Nephron (organoid): ENCODE measurements at regions not wholly inside any gene's neighbourhood (a gene's known extent, or its start where the extent isn't known, plus 50 kb on each side); places are given as distances from the start of the nearest gene placed in this dataset.
A peak's percentile ranks its signal among the peaks of the same experiment; 100 is the strongest.

Source experiments
- H3K27ac Mint-ChIP-seq, 3 experiments: 2 replicates each; pipeline ENCODE4 v1.8.0; 2020; ENCODE audit warnings: mixed read lengths in 3 of 3, mild to moderate bottlenecking in 2 of 3, moderate library complexity in 1 of 3
- H3K27me3 Mint-ChIP-seq: 2 replicates; pipeline ENCODE4 v1.8.0; 2021; ENCODE audit warnings: low read depth, mild to moderate bottlenecking, moderate library complexity, mixed read lengths
- H3K36me3 Mint-ChIP-seq: 2 replicates; pipeline ENCODE4 v1.8.0; 2020; ENCODE audit warnings: low read depth, mixed read lengths
- H3K4me1 Mint-ChIP-seq: 2 replicates; pipeline ENCODE4 v1.8.0; 2020; ENCODE audit warnings: mixed read lengths
- H3K4me3 Mint-ChIP-seq, 3 experiments: 2 replicates each; pipeline ENCODE4 v1.8.0; 2020; ENCODE audit warnings: mild to moderate bottlenecking in 3 of 3, mixed read lengths in 3 of 3, moderate library complexity in 2 of 3
- H3K9me3 Mint-ChIP-seq: 2 replicates; pipeline ENCODE4 v1.8.0; 2020; ENCODE audit warnings: mixed read lengths
- TF ChIP-seq, protein P1 (sequence below), 3 experiments: fragments of 200-600 bp; sonication (generic); IDR thresholded peaks; one replicate each; pipeline ENCODE4 v1.5.0; 2021; ENCODE audit warnings: antibody characterized with exemption in 3 of 3; ENCODE audit not compliant: unreplicated experiment in 3 of 3

DNA sequence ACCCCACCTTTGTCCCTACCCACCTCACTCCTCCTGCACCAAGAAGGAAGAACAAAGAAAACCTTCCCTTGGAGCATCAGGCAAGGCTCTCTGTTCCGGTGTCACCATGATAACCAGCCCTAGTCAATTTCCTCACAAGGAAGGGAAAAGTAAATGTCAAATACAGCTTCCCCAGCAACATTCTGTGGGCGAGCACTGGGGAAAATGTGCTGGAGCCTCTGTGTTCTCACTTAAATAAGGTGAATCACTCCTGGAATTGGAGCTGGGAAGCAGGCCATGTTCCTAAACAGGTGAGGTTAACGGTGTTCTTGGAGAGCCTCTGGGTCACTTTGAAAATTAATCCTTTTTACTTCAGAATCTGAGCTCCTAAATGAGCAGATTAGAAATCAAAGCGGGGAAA lies 427.9 kb upstream of the ERCC4 start:
- Mint-ChIP-seq H3K27me3 (no peaks in the 10 kb centered on the region), H3K9me3 (peaks cover 2% of the 10 kb centered on the region), H3K36me3 (no peaks in the 10 kb centered on the region), H3K27ac (no peak overlapping the region), H3K4me1 (no peaks in the 10 kb centered on the region), H3K4me3 (no peak overlapping the region)
- TF ChIP-seq, protein P1, sequence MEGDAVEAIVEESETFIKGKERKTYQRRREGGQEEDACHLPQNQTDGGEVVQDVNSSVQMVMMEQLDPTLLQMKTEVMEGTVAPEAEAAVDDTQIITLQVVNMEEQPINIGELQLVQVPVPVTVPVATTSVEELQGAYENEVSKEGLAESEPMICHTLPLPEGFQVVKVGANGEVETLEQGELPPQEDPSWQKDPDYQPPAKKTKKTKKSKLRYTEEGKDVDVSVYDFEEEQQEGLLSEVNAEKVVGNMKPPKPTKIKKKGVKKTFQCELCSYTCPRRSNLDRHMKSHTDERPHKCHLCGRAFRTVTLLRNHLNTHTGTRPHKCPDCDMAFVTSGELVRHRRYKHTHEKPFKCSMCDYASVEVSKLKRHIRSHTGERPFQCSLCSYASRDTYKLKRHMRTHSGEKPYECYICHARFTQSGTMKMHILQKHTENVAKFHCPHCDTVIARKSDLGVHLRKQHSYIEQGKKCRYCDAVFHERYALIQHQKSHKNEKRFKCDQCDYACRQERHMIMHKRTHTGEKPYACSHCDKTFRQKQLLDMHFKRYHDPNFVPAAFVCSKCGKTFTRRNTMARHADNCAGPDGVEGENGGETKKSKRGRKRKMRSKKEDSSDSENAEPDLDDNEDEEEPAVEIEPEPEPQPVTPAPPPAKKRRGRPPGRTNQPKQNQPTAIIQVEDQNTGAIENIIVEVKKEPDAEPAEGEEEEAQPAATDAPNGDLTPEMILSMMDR (IDR thresholded peaks at IDR 0.05; ENCODE audit: unreplicated experiment in 3 of 3): no peak

DNA sequence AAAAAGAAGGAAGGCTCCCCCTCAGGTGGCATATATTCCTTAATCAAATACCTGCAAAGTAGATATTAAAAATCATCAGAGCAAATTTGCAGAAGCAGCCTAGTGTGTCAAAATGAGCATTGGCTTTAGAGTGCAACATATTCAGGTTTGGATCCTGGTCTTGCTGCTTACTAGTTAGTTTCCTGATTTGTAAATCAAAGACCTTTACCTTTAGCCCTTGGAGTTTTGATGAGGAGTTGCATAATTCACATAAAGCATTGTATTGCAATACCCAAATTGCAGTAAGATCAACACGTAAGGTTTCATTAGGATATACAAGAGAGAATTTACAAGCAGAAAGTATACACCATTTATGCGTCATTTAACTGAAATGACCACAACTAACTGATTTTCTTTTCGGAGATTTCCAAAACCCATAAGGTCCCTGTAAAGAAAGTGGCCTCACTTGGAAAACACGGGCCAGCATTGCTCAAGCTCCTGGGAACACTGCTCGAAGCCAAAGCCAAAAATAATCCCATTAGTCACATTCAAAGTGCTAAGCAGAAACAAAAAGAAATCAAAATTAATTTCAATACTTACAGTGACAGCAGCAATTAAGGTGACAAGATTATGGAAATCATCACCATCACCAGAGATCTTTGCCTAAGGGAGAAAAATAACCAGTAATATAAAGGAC lies 415.9 kb upstream of the ERCC4 start:
- Mint-ChIP-seq H3K36me3 (no peaks in the 10 kb centered on the region), H3K27me3 (peaks cover 5% of the 10 kb centered on the region)

DNA sequence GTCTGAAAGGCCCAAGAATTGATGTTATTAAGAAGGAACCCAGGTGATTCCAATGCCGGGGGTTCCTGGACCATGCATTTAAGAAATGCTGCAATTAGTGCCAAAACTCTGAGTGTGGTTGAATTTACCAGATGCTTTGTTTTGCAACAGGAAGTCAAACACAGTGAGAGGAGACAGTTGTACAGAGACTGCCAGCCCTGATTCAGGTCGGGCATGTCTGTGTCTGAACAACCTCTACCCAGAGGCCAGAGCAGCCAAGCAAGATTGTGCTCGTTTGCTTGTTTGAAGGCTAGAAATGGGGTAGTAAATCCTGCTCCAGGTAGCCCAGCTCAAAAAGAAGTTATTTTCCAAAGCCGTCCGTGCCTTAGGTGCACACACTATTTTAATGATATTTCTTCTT lies 412.4 kb upstream of the ERCC4 start:
- Mint-ChIP-seq H3K27me3 (no peaks in the 10 kb centered on the region), H3K4me1 (no peaks in the 10 kb centered on the region), H3K36me3 (no peaks in the 10 kb centered on the region), H3K27ac (no peak overlapping the region), H3K9me3 (no peaks in the 10 kb centered on the region), H3K4me3 (no peak overlapping the region)
- TF ChIP-seq, protein P1 (IDR thresholded peaks at IDR 0.05; ENCODE audit: unreplicated experiment in 3 of 3): no peak

More for the DNA sequence above, 415.9 kb upstream of the ERCC4 start:
- Mint-ChIP-seq H3K9me3 (no peaks in the 10 kb centered on the region), H3K27ac (no peak overlapping the region), H3K4me3 (no peak overlapping the region), H3K4me1 (no peaks in the 10 kb centered on the region)
- TF ChIP-seq, protein P1 (IDR thresholded peaks at IDR 0.05; ENCODE audit: unreplicated experiment in 3 of 3): no peak

DNA sequence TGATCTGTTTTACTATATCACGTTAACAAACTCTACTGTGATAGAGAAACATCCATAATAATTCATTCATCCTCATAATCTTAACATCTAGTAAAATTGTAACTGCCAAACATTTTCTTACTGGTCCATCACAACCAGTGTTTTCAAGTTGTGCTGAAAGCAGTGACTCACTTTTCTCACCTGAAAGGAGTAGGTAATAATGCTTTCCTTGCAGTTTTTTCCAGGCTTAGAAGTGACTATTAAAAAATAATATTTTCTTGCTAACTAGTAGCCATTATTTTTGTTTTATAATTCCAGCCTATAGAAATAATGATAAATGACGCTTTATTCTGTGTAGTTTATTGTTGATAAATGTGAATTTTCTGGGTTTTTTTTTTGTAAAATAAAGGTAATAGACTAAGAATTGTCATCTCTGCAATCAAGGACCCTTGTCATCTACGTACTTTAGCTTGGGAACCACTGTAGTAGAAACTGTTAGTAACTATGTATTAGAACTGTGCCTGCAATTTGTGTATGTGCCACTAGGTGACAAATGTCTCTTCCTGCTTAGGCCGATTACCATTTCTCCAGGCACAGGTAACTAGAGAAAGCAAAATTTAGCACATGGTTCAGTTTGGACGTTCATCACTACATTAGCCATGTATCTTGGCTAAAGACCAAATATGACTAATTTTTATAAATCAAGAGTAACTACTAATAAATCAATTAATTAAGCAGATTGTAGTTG lies 409.4 kb upstream of the ERCC4 start:
- Mint-ChIP-seq H3K27me3 (no peaks in the 10 kb centered on the region), H3K36me3 (no peaks in the 10 kb centered on the region), H3K9me3 (peaks cover 14% of the 10 kb centered on the region), H3K27ac (no peak overlapping the region), H3K4me1 (no peaks in the 10 kb centered on the region), H3K4me3 (no peak overlapping the region)
- TF ChIP-seq, protein P1 (IDR thresholded peaks at IDR 0.05; ENCODE audit: unreplicated experiment in 3 of 3): peak in 2 of 3 experiments; percentile 9 to 10

DNA sequence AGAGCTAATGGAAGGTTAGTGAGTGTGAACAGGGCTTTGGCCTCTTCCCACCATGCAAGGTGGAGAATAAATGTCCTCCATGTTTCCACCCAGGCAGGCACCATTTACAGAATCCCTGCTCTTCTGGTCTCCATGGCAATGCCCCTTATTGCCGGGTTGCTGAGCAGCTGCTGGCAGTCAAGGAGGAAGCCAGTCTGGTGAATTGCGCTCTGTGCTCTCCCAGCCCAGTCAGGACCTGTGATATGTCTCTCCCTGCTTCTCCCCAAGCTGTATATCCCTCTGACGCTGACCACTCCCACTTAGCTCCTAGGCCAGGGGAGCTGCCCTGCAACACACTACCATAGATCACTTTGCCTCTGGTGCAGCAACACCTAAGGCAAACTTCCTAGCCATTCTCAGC lies 402.1 kb upstream of the ERCC4 start:
- H3K36me3 Mint-ChIP-seq: no peaks in the 10 kb centered on the region
- no peaks in the 10 kb centered on the region for H3K4me1 Mint-ChIP-seq
- TF ChIP-seq, protein P1 (IDR thresholded peaks at IDR 0.05; ENCODE audit: unreplicated experiment in 3 of 3): no peak
- peaks cover 3% of the 10 kb centered on the region for H3K27me3 Mint-ChIP-seq
- no peak overlapping the region for H3K27ac Mint-ChIP-seq
- no peak overlapping the region for H3K4me3 Mint-ChIP-seq
- peaks cover 14% of the 10 kb centered on the region for H3K9me3 Mint-ChIP-seq
